Fibroblast of skin of back (primary cell): ENCODE measurements at regions not wholly inside any gene's neighbourhood (a gene's known extent, or its start where the extent isn't known, plus 50 kb on each side); places are given as distances from the start of the nearest gene placed in this dataset.

Source experiments
- DNase-seq: peaks from one replicate; pipeline ENCODE4 v3.0.0-alpha.2; 2013

GRCh38 chr2:166545473-166545872 is 51.4 kb upstream of the SCN7A start:
- DNase-seq = no peak
